ENCODE measurements at regions not wholly inside any gene's neighbourhood (a gene's known extent, or its start where the extent isn't known, plus 50 kb on each side); places are given as distances from the start of the nearest gene placed in this dataset.

DNA sequence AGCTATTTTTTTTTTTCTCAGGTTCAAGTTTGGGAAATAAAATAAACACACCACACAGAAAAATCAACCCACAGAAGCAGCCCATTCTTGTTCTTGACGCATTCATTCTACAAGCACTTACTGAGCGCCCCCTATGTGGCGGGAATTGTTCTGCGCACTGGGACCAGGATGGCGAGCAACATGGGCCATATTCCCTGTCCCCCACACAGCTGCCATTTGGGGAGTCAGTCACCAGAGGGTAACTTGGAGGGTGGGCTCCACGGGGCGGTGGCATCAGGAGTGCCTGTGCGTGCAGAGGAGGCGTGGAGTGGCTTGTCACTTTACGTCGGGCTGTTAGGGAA, 185.0 kb upstream of the PDE10A start:
- H3K4me1 ChIP-seq (ENCODE audit: control insufficient read depth in 4 of 4, insufficient read depth in 4 of 4, low read length in 3 of 4) = peaks cover 0 to 6% (median 0%) of the 10 kb centered on the region in 4 donors
- H3K4me3 ChIP-seq (ENCODE audit: low read depth in 1 of 3, low read length in 3 of 3) = no peak overlapping the region
- no peak overlapping the region for H3K27ac ChIP-seq (ENCODE audit: low read depth in 1 of 2, low read length in 2 of 2)
- no peak for DNase-seq (ENCODE audit: low spot score)
- TF ChIP-seq ATF3 (IDR thresholded peaks at IDR 0.05) (no peak), SP1 (IDR thresholded peaks at IDR 0.05) (no peak), CTCF (IDR thresholded peaks at IDR 0.05; ENCODE audit: low read depth, low read length, missing input control) (no peak), HNF4G (IDR thresholded peaks at IDR 0.05) (no peak), YY1 (IDR thresholded peaks at IDR 0.05) (no peak), FOXA1 (IDR thresholded peaks at IDR 0.05) (no peak), GABPA (IDR thresholded peaks at IDR 0.05 in 1 of 2, conservative IDR thresholded peaks at IDR 0.05 in 1 of 2) (no peak), RXRA (IDR thresholded peaks at IDR 0.05) (no peak), RAD21 (IDR thresholded peaks at IDR 0.05) (no peak), MAX (IDR thresholded peaks at IDR 0.05) (no peak), JUND (IDR thresholded peaks at IDR 0.05) (no peak), FOXA2 (IDR thresholded peaks at IDR 0.05) (no peak)
- TF ChIP-seq, protein P1, sequence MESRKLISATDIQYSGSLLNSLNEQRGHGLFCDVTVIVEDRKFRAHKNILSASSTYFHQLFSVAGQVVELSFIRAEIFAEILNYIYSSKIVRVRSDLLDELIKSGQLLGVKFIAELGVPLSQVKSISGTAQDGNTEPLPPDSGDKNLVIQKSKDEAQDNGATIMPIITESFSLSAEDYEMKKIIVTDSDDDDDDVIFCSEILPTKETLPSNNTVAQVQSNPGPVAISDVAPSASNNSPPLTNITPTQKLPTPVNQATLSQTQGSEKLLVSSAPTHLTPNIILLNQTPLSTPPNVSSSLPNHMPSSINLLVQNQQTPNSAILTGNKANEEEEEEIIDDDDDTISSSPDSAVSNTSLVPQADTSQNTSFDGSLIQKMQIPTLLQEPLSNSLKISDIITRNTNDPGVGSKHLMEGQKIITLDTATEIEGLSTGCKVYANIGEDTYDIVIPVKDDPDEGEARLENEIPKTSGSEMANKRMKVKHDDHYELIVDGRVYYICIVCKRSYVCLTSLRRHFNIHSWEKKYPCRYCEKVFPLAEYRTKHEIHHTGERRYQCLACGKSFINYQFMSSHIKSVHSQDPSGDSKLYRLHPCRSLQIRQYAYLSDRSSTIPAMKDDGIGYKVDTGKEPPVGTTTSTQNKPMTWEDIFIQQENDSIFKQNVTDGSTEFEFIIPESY (IDR thresholded peaks at IDR 0.05) = no peak
- TF ChIP-seq, protein P2, sequence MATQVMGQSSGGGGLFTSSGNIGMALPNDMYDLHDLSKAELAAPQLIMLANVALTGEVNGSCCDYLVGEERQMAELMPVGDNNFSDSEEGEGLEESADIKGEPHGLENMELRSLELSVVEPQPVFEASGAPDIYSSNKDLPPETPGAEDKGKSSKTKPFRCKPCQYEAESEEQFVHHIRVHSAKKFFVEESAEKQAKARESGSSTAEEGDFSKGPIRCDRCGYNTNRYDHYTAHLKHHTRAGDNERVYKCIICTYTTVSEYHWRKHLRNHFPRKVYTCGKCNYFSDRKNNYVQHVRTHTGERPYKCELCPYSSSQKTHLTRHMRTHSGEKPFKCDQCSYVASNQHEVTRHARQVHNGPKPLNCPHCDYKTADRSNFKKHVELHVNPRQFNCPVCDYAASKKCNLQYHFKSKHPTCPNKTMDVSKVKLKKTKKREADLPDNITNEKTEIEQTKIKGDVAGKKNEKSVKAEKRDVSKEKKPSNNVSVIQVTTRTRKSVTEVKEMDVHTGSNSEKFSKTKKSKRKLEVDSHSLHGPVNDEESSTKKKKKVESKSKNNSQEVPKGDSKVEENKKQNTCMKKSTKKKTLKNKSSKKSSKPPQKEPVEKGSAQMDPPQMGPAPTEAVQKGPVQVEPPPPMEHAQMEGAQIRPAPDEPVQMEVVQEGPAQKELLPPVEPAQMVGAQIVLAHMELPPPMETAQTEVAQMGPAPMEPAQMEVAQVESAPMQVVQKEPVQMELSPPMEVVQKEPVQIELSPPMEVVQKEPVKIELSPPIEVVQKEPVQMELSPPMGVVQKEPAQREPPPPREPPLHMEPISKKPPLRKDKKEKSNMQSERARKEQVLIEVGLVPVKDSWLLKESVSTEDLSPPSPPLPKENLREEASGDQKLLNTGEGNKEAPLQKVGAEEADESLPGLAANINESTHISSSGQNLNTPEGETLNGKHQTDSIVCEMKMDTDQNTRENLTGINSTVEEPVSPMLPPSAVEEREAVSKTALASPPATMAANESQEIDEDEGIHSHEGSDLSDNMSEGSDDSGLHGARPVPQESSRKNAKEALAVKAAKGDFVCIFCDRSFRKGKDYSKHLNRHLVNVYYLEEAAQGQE (IDR thresholded peaks at IDR 0.05) = no peak
- H3K36me3 ChIP-seq (ENCODE audit: control insufficient read depth in 4 of 4, insufficient read depth in 3 of 4, low read depth in 1 of 4, low read length in 3 of 4) = no peaks in the 10 kb centered on the region
- no peak overlapping the region for H3K9ac ChIP-seq (ENCODE audit: low read depth in 1 of 2, low read length in 2 of 2)
- no peaks in the 10 kb centered on the region for H3K9me3 ChIP-seq (ENCODE audit: control insufficient read depth in 4 of 4, low read length in 3 of 4)
- no peaks in the 10 kb centered on the region for H3K27me3 ChIP-seq (ENCODE audit: control insufficient read depth in 4 of 4, insufficient read depth in 4 of 4, low read length in 3 of 4)
- WGBS = 93% methylated on average over 11 of the region's 11 CpGs

GRCh38 chr6:165847407-165848085, 184.5 kb upstream of the PDE10A start:
- Histone ChIP-seq H3K9ac (ENCODE audit: low read depth in 1 of 2, low read length in 2 of 2) (no peak overlapping the region), H3K4me1 (ENCODE audit: control insufficient read depth in 4 of 4, insufficient read depth in 4 of 4, low read length in 3 of 4) (peaks cover 0 to 6% (median 0%) of the 10 kb centered on the region in 4 donors), H3K9me3 (ENCODE audit: control insufficient read depth in 4 of 4, low read length in 3 of 4) (no peaks in the 10 kb centered on the region), H3K27me3 (ENCODE audit: control insufficient read depth in 4 of 4, insufficient read depth in 4 of 4, low read length in 3 of 4) (no peaks in the 10 kb centered on the region), H3K27ac (ENCODE audit: low read depth in 1 of 2, low read length in 2 of 2) (no peak overlapping the region), H3K36me3 (ENCODE audit: control insufficient read depth in 4 of 4, insufficient read depth in 3 of 4, low read depth in 1 of 4, low read length in 3 of 4) (no peaks in the 10 kb centered on the region), H3K4me3 (ENCODE audit: low read depth in 1 of 3, low read length in 3 of 3) (no peak overlapping the region)
- TF ChIP-seq HNF4A (conservative IDR thresholded peaks at IDR 0.05) (no peak), JUND (IDR thresholded peaks at IDR 0.05) (no peak), ATF3 (IDR thresholded peaks at IDR 0.05) (no peak), NR2F2 (IDR thresholded peaks at IDR 0.05) (no peak), MAX (IDR thresholded peaks at IDR 0.05) (no peak)
- TF ChIP-seq, protein P2 (IDR thresholded peaks at IDR 0.05) = no peak
- DNase-seq (ENCODE audit: low spot score) = no peak
- WGBS = 66% methylated on average over 14 of the region's 14 CpGs
